ENCODE measurements at regions not wholly inside any gene's neighbourhood (a gene's known extent, or its start where the extent isn't known, plus 50 kb on each side); places are given as distances from the start of the nearest gene placed in this dataset.

DNA sequence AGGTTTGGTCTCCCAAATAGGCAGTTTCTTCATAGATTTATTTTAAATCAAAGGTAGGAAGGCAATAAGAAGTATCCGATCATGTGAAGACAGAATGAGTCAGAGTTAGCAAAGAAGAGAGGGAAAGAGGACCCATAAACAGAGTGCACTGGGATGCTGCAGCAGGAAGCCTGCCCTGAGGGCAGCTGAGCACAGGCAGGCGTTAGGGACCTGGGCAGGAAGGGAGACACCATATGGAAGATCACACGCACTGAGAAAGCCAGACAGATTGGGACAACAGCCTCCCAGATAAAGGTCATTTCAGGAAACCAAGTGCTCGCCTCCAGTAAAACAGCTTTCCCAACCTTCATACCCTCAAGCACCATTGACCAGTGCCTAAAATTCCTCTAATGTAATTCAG is 598.0 kb downstream of the EFNB2 start:
- TF ChIP-seq CTCF (IDR thresholded peaks at IDR 0.05; ENCODE audit: low read depth, low read length, poor library complexity, severe bottlenecking) (no peak), EZH2phosphoT487 (IDR thresholded peaks at IDR 0.05; ENCODE audit: borderline replicate concordance, low read length) (no peak)
